Osteocyte (in vitro differentiated cells): ENCODE measurements at regions not wholly inside any gene's neighbourhood (a gene's known extent, or its start where the extent isn't known, plus 50 kb on each side); places are given as distances from the start of the nearest gene placed in this dataset.

Experiments used
- DNase-seq: peaks from one replicate; pipeline ENCODE4 v3.0.0; 2021; ENCODE audit warnings: mixed read lengths; ENCODE audit not compliant: unreplicated experiment; ENCODE audit errors: extremely low spot score
- H3K27ac Mint-ChIP-seq: one replicate; pipeline ENCODE4 v1.8.0; 2021; ENCODE audit warnings: mild to moderate bottlenecking, mixed read lengths; ENCODE audit not compliant: unreplicated experiment
- H3K27me3 Mint-ChIP-seq: one replicate; pipeline ENCODE4 v1.8.0; 2021; ENCODE audit warnings: mixed read lengths; ENCODE audit not compliant: unreplicated experiment
- H3K36me3 Mint-ChIP-seq: one replicate; pipeline ENCODE4 v1.8.0; 2021; ENCODE audit warnings: mixed read lengths; ENCODE audit not compliant: unreplicated experiment
- H3K4me1 Mint-ChIP-seq: one replicate; pipeline ENCODE4 v1.8.0; 2021; ENCODE audit warnings: mixed read lengths; ENCODE audit not compliant: unreplicated experiment
- H3K4me3 Mint-ChIP-seq: one replicate; pipeline ENCODE4 v1.8.0; 2021; ENCODE audit warnings: mild to moderate bottlenecking, moderate library complexity, mixed read lengths; ENCODE audit not compliant: unreplicated experiment
- H3K9me3 Mint-ChIP-seq: one replicate; pipeline ENCODE4 v1.8.0; 2021; ENCODE audit warnings: mixed read lengths; ENCODE audit not compliant: unreplicated experiment
- CTCF ChIP-seq: fragments of 200-600 bp; sonication (generic); IDR thresholded peaks from 2 replicates; pipeline ENCODE4 v1.5.0; 2021; ENCODE audit warnings: antibody characterized with exemption, mild to moderate bottlenecking, moderate library complexity

DNA sequence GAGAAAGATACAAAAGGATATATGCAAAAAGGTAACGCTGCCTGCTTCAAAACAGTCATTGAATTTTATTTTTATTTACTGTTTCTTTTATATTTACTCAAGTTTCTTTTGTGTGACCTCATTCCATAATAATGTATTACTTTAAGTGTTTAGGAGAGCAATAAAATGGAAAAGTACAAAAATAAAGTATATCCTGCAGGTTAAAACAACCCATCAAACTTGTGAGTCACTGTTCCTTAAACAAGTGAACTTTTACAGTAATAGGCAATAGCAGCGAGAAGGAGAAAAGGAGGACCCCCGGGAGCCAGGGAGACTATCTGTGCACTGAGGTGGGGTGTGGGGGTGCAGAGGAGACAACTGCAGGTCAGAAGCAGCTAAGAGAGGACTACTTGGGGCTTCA lies 124.5 kb downstream of the EN1 start:
- H3K27ac Mint-ChIP-seq, result no peak overlapping the region
- DNase-seq, result no peak

GRCh38 chr2:118721817-118722551 lies 125.5 kb downstream of the EN1 start:
- no peaks in the 10 kb centered on the region for H3K36me3 Mint-ChIP-seq
- H3K4me3 Mint-ChIP-seq, result no peak overlapping the region
- H3K4me1 Mint-ChIP-seq, result no peaks in the 10 kb centered on the region
- peaks cover 1% of the 10 kb centered on the region for H3K9me3 Mint-ChIP-seq
- TF ChIP-seq CTCF, result no peak
- H3K27ac Mint-ChIP-seq, result no peak overlapping the region
- no peaks in the 10 kb centered on the region for H3K27me3 Mint-ChIP-seq
- no peak for DNase-seq

More for the DNA sequence above, 124.5 kb downstream of the EN1 start:
- Mint-ChIP-seq H3K36me3 (no peaks in the 10 kb centered on the region), H3K4me3 (no peak overlapping the region), H3K4me1 (no peaks in the 10 kb centered on the region), H3K9me3 (peaks cover 5% of the 10 kb centered on the region), H3K27me3 (no peaks in the 10 kb centered on the region)
- no peak for TF ChIP-seq CTCF

DNA sequence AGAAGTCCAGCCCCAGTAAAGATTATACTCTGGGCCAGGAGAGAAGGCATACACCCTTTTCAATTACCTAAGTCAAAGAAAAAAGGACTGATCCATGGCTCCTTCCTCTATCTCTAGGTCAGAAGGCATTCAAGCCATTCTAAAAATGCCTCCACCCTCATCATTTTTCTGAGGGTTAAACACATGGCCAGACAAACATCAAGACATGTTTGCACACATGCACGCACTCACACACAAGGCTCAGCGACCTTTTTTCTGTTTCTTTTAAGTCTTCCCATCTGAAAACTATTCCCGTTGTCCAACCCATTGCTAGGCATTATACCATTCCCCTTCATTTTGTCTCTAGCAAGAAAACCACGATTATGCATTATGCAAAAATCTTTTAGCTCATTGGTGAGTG lies 126.6 kb downstream of the EN1 start:
- Mint-ChIP-seq H3K36me3 (no peaks in the 10 kb centered on the region), H3K27me3 (no peaks in the 10 kb centered on the region), H3K27ac (no peak overlapping the region), H3K4me1 (no peaks in the 10 kb centered on the region), H3K9me3 (no peaks in the 10 kb centered on the region), H3K4me3 (no peak overlapping the region)
- DNase-seq, result no peak
- TF ChIP-seq CTCF, result no peak

GRCh38 chr2:118718921-118719320 lies 128.5 kb downstream of the EN1 start:
- H3K27me3 Mint-ChIP-seq, result no peaks in the 10 kb centered on the region
- H3K9me3 Mint-ChIP-seq, result no peaks in the 10 kb centered on the region
- DNase-seq, result no peak
- no peak overlapping the region for H3K27ac Mint-ChIP-seq
- no peaks in the 10 kb centered on the region for H3K36me3 Mint-ChIP-seq
- TF ChIP-seq CTCF, result no peak
- no peak overlapping the region for H3K4me3 Mint-ChIP-seq
- no peaks in the 10 kb centered on the region for H3K4me1 Mint-ChIP-seq

GRCh38 chr2:118716102-118716501 lies 131.3 kb downstream of the EN1 start:
- H3K4me1 Mint-ChIP-seq, result no peaks in the 10 kb centered on the region
- H3K36me3 Mint-ChIP-seq, result no peaks in the 10 kb centered on the region
- DNase-seq, result no peak
- no peaks in the 10 kb centered on the region for H3K27me3 Mint-ChIP-seq
- no peak for TF ChIP-seq CTCF
- peaks cover 8% of the 10 kb centered on the region for H3K9me3 Mint-ChIP-seq
- no peak overlapping the region for H3K27ac Mint-ChIP-seq
- no peak overlapping the region for H3K4me3 Mint-ChIP-seq
